ENCODE measurements at regions not wholly inside any gene's neighbourhood (a gene's known extent, or its start where the extent isn't known, plus 50 kb on each side); places are given as distances from the start of the nearest gene placed in this dataset.

- DNase-seq = no peak
- H3K36me3 ChIP-seq = no peaks in the 10 kb centered on the region
- intact Hi-C loops (cut with DNase I; ENCODE audit: low total_unique reads) = loop anchor here (10.0 kb wide), 1 partner anchor 353 kb away; no protein-coding TSS in a partner anchor
- no peak overlapping the region for H3K4me3 ChIP-seq
- no peaks in the 10 kb centered on the region for H3K27me3 ChIP-seq
- H3K4me1 ChIP-seq = peaks cover 0 to 4% of the 10 kb centered on the region in 2 donors
- no peaks in the 10 kb centered on the region for H3K9me3 ChIP-seq
- TF ChIP-seq CTCF (IDR thresholded peaks at IDR 0.05) = no peak
- no peak for TF ChIP-seq POLR2A (IDR thresholded peaks at IDR 0.05)
- peak overlapping the region; percentile 0 to 85 for H3K27ac ChIP-seq
Observed at GRCh38 chr20:4602297-4602631, 84.0 kb upstream of the PRNP start.

GRCh38 chr20:4601630-4602296 is 84.5 kb upstream of the PRNP start:
- intact Hi-C loops (cut with DNase I; ENCODE audit: low total_unique reads) = loop anchor here (10.0 kb wide), 1 partner anchor 353 kb away; no protein-coding TSS in a partner anchor
- no peaks in the 10 kb centered on the region for H3K36me3 ChIP-seq
- peak overlapping the region; percentile 0 to 85 for H3K27ac ChIP-seq
- TF ChIP-seq POLR2A (IDR thresholded peaks at IDR 0.05) (no peak), CTCF (IDR thresholded peaks at IDR 0.05) (no peak)
- DNase-seq = peak; percentile 36 to 52
- no peaks in the 10 kb centered on the region for H3K9me3 ChIP-seq
- H3K27me3 ChIP-seq = no peaks in the 10 kb centered on the region
- H3K4me1 ChIP-seq = peaks cover 0 to 4% of the 10 kb centered on the region in 2 donors
- H3K4me3 ChIP-seq = no peak overlapping the region

GRCh38 chr20:4600308-4601014 is 85.8 kb upstream of the PRNP start:
- no peak for TF ChIP-seq POLR2A (IDR thresholded peaks at IDR 0.05)
- TF ChIP-seq CTCF (IDR thresholded peaks at IDR 0.05) = no peak
- no peaks in the 10 kb centered on the region for H3K36me3 ChIP-seq
- no peaks in the 10 kb centered on the region for H3K27me3 ChIP-seq
- DNase-seq = no peak
- H3K9me3 ChIP-seq = no peaks in the 10 kb centered on the region
- no peak overlapping the region for H3K4me3 ChIP-seq
- peaks cover 0 to 4% of the 10 kb centered on the region in 2 donors for H3K4me1 ChIP-seq
- peak overlapping the region in 1 of 2 donors; percentile 85 for H3K27ac ChIP-seq
- intact Hi-C loops (cut with DNase I; ENCODE audit: low total_unique reads) = loop anchor here (10.0 kb wide), 1 partner anchor 354 kb away; no protein-coding TSS in a partner anchor

- intact Hi-C loops (cut with DNase I; ENCODE audit: low total_unique reads) = no loop called here
- DNase-seq = no peak
- Histone ChIP-seq H3K36me3 (no peaks in the 10 kb centered on the region), H3K4me1 (peaks cover 0 to under 1% of the 10 kb centered on the region in 2 donors), H3K27me3 (no peaks in the 10 kb centered on the region), H3K27ac (no peak overlapping the region), H3K4me3 (no peak overlapping the region), H3K9me3 (no peaks in the 10 kb centered on the region)
- TF ChIP-seq POLR2A (IDR thresholded peaks at IDR 0.05) (no peak), CTCF (IDR thresholded peaks at IDR 0.05) (no peak)
Observed at GRCh38 chr20:4597215-4597614, 89.0 kb upstream of the PRNP start.

DNA sequence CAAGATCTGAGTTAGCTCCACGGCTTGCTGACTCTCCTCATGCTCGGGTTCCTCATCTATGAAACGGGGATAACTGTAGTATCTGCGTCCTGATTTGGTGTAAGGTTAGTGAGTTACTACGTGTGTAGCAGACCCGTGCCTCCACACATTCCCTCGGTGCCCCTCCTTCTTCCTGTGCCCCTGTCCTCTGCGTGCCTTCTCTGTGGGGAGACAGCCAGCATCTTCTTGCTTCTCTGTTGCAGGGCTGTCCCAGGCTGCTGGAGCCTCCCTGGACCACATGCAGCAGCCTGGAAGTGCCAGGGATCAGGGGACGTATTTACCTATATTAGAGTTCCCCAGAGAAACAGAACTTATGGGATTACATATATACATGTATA is 93.1 kb upstream of the PRNP start:
- DNase-seq = no peak
- Histone ChIP-seq H3K4me3 (no peak overlapping the region), H3K27me3 (no peaks in the 10 kb centered on the region)

More for the DNA sequence above, 93.1 kb upstream of the PRNP start:
- Histone ChIP-seq H3K9me3 (no peaks in the 10 kb centered on the region), H3K36me3 (no peaks in the 10 kb centered on the region), H3K27ac (no peak overlapping the region), H3K4me1 (no peaks in the 10 kb centered on the region)
- no peak for TF ChIP-seq CTCF (IDR thresholded peaks at IDR 0.05)
- no peak for TF ChIP-seq POLR2A (IDR thresholded peaks at IDR 0.05)
- intact Hi-C loops (cut with DNase I; ENCODE audit: low total_unique reads) = no loop called here

Data from uterus (tissue), 3 donors.